ENCODE measurements at regions not wholly inside any gene's neighbourhood (a gene's known extent, or its start where the extent isn't known, plus 50 kb on each side); places are given as distances from the start of the nearest gene placed in this dataset.

DNA sequence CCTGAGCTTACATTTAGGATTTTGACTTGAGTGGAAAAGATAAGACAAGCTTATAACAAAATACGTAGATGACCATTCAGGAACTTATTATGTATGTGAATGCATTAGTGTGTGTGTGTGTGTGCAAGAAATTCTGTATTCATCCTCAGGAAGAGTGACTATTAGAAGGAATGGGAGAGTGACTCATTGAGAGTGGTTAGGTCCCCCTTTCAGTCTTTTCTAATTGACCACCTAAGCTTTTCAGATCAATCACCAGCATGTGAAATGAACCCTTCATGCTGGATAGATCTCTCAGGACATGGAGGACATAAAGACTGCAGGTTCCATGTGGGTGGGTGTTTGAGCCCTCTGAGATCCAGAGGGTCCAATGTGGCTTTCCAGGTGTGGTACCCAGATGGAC is 153.5 kb downstream of the MBL2 start:
- H3K23ac ChIP-seq (ENCODE audit: low read length): no peak overlapping the region
- no CpG with 5 or more reads among the region's 1 CpG for WGBS (ENCODE audit: extremely low coverage, insufficient coverage, low lambda C conversion rate)
- H4K5ac ChIP-seq (ENCODE audit: low read length): no peak overlapping the region

DNA sequence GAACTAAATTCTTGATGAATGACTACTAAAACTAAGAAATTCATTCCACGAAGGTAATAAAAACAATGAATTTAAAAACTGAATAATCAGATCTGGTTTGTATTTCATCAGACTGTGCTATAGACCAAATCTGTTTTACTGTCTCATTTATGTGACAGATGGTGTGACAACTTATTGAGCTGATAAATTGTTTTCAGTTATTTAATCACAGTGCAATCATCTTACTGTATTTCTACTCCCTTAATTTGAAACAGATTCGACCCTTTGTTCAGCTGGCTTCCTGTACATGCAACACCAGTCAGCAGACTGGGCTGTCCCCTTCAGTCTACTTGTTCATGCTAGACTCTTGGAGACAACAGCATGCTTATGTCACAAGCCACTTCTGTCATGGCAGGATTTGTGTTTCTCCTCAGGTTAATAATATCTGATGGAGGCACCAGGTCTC is 150.9 kb downstream of the MBL2 start:
- H3K4ac ChIP-seq (ENCODE audit: low read depth, low read length): no peak overlapping the region
- no peak overlapping the region for H3K56ac ChIP-seq (ENCODE audit: low read length)
- no peak overlapping the region for H3K4me2 ChIP-seq (ENCODE audit: low read length)
- H3K27me3 ChIP-seq (ENCODE audit: insufficient read depth, low read length, poor library complexity): no peaks in the 10 kb centered on the region
- no peaks in the 10 kb centered on the region for H3K36me3 ChIP-seq (ENCODE audit: control insufficient read depth, insufficient read depth, low read length)
- no peak overlapping the region for H3K18ac ChIP-seq (ENCODE audit: low read length)
- no peaks in the 10 kb centered on the region for H3K79me2 ChIP-seq (ENCODE audit: control insufficient read depth, insufficient read depth, low read length)
- H4K5ac ChIP-seq (ENCODE audit: low read length): no peak overlapping the region
- H3K27ac ChIP-seq (ENCODE audit: low read depth, low read length): no peak overlapping the region
- no CpG with 5 or more reads among the region's 2 CpGs for WGBS (ENCODE audit: extremely low coverage, insufficient coverage, low lambda C conversion rate)
- H2AK5ac ChIP-seq (ENCODE audit: low read length): no peak overlapping the region
- no peak overlapping the region for H2BK120ac ChIP-seq (ENCODE audit: low read depth, low read length)
- no peaks in the 10 kb centered on the region for H3K4me1 ChIP-seq (ENCODE audit: control insufficient read depth, low read depth, low read length)
- no peak overlapping the region for H3K4me3 ChIP-seq (ENCODE audit: low read length)
- no peak for DNase-seq
- H3K79me1 ChIP-seq (ENCODE audit: low read length): no peaks in the 10 kb centered on the region
- no peak overlapping the region for H3K9ac ChIP-seq (ENCODE audit: low read length)
- H4K8ac ChIP-seq (ENCODE audit: low read depth, low read length): no peak overlapping the region
- no peak overlapping the region for H2BK15ac ChIP-seq (replicated peaks; ENCODE audit: low read depth)
- H2BK5ac ChIP-seq (ENCODE audit: low read length): no peak overlapping the region
- no peak overlapping the region for H3K23ac ChIP-seq (ENCODE audit: low read length)

More for the DNA sequence above, 153.5 kb downstream of the MBL2 start:
- no peak for DNase-seq
- Histone ChIP-seq H3K4me2 (ENCODE audit: low read length) (no peak overlapping the region), H3K18ac (ENCODE audit: low read length) (no peak overlapping the region), H3K4me3 (ENCODE audit: low read length) (no peak overlapping the region), H4K8ac (ENCODE audit: low read depth, low read length) (no peak overlapping the region), H3K79me2 (ENCODE audit: control insufficient read depth, insufficient read depth, low read length) (no peaks in the 10 kb centered on the region), H3K36me3 (ENCODE audit: control insufficient read depth, insufficient read depth, low read length) (no peaks in the 10 kb centered on the region), H3K27me3 (ENCODE audit: insufficient read depth, low read length, poor library complexity) (no peaks in the 10 kb centered on the region), H3K79me1 (ENCODE audit: low read length) (no peaks in the 10 kb centered on the region), H2BK5ac (ENCODE audit: low read length) (no peak overlapping the region), H3K4ac (ENCODE audit: low read depth, low read length) (no peak overlapping the region), H3K9ac (ENCODE audit: low read length) (no peak overlapping the region), H3K27ac (ENCODE audit: low read depth, low read length) (no peak overlapping the region), H2AK5ac (ENCODE audit: low read length) (no peak overlapping the region), H2BK120ac (ENCODE audit: low read depth, low read length) (no peak overlapping the region), H3K4me1 (ENCODE audit: control insufficient read depth, low read depth, low read length) (no peaks in the 10 kb centered on the region), H2BK15ac (replicated peaks; ENCODE audit: low read depth) (no peak overlapping the region), H3K56ac (ENCODE audit: low read length) (no peak overlapping the region)

DNA sequence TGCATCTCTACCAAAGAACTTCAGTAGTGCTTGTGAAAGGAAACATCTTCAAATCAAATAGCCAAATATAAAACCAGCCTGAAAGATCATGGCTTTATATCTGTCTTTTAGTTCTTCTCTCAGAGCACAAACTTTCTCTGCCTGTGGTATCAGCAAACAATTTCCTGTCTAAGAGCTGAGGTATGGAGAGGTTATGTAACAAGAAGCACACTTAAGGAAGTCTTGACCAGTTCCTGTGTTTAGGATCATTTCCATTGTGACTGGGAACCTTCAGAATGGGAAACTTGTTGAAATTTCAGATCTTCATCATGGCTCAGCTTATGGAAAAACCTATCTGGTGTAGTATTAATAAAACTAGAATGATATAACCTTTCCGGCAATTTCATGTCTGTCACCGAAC is 148.8 kb downstream of the MBL2 start:
- H3K36me3 ChIP-seq (ENCODE audit: control insufficient read depth, insufficient read depth, low read length): no peaks in the 10 kb centered on the region

DNA sequence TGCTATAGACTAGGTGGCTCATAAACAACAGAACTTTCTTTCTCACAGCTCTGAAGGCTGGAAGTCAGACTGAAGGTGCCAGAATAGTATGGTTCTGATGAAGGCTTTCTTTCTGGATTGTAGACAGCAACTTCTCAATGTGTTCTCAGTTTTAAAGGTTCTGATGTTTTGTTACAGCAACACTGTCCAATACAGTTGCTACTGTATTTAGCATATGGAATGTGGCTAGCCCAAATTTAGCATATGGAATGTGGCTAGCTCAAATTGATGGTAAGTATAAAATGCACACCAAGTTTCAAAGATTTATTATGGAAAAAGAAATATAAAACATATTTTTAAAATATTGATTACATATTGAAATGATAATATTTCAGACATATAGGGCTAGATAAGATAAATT is 145.3 kb downstream of the MBL2 start:
- Histone ChIP-seq H2BK15ac (replicated peaks; ENCODE audit: low read depth) (no peak overlapping the region), H3K4ac (ENCODE audit: low read depth, low read length) (no peak overlapping the region), H3K4me2 (ENCODE audit: low read length) (no peak overlapping the region), H3K23ac (ENCODE audit: low read length) (no peak overlapping the region), H3K56ac (ENCODE audit: low read length) (no peak overlapping the region), H3K36me3 (ENCODE audit: control insufficient read depth, insufficient read depth, low read length) (no peaks in the 10 kb centered on the region), H4K8ac (ENCODE audit: low read depth, low read length) (no peak overlapping the region), H3K9ac (ENCODE audit: low read length) (no peak overlapping the region), H3K79me2 (ENCODE audit: control insufficient read depth, insufficient read depth, low read length) (no peaks in the 10 kb centered on the region), H3K79me1 (ENCODE audit: low read length) (no peaks in the 10 kb centered on the region), H4K5ac (ENCODE audit: low read length) (no peak overlapping the region), H3K27ac (ENCODE audit: low read depth, low read length) (no peak overlapping the region), H2BK5ac (ENCODE audit: low read length) (no peak overlapping the region), H2AK5ac (ENCODE audit: low read length) (no peak overlapping the region), H3K27me3 (ENCODE audit: insufficient read depth, low read length, poor library complexity) (no peaks in the 10 kb centered on the region), H3K4me1 (ENCODE audit: control insufficient read depth, low read depth, low read length) (no peaks in the 10 kb centered on the region), H3K4me3 (ENCODE audit: low read length) (no peak overlapping the region), H3K18ac (ENCODE audit: low read length) (no peak overlapping the region), H2BK120ac (ENCODE audit: low read depth, low read length) (no peak overlapping the region)
- no peak for DNase-seq

More for the DNA sequence above, 148.8 kb downstream of the MBL2 start:
- no peak for DNase-seq
- Histone ChIP-seq H3K27ac (ENCODE audit: low read depth, low read length) (no peak overlapping the region), H3K23ac (ENCODE audit: low read length) (no peak overlapping the region), H3K79me2 (ENCODE audit: control insufficient read depth, insufficient read depth, low read length) (no peaks in the 10 kb centered on the region), H4K5ac (ENCODE audit: low read length) (no peak overlapping the region), H4K8ac (ENCODE audit: low read depth, low read length) (no peak overlapping the region), H3K9ac (ENCODE audit: low read length) (no peak overlapping the region), H2AK5ac (ENCODE audit: low read length) (no peak overlapping the region), H3K4me3 (ENCODE audit: low read length) (no peak overlapping the region), H3K79me1 (ENCODE audit: low read length) (no peaks in the 10 kb centered on the region), H3K4me2 (ENCODE audit: low read length) (no peak overlapping the region), H3K4ac (ENCODE audit: low read depth, low read length) (no peak overlapping the region), H2BK15ac (replicated peaks; ENCODE audit: low read depth) (no peak overlapping the region), H3K18ac (ENCODE audit: low read length) (no peak overlapping the region), H3K56ac (ENCODE audit: low read length) (no peak overlapping the region), H3K27me3 (ENCODE audit: insufficient read depth, low read length, poor library complexity) (no peaks in the 10 kb centered on the region), H2BK5ac (ENCODE audit: low read length) (no peak overlapping the region), H2BK120ac (ENCODE audit: low read depth, low read length) (no peak overlapping the region), H3K4me1 (ENCODE audit: control insufficient read depth, low read depth, low read length) (no peaks in the 10 kb centered on the region)
- no CpG with 5 or more reads among the region's 2 CpGs for WGBS (ENCODE audit: extremely low coverage, insufficient coverage, low lambda C conversion rate)

DNA sequence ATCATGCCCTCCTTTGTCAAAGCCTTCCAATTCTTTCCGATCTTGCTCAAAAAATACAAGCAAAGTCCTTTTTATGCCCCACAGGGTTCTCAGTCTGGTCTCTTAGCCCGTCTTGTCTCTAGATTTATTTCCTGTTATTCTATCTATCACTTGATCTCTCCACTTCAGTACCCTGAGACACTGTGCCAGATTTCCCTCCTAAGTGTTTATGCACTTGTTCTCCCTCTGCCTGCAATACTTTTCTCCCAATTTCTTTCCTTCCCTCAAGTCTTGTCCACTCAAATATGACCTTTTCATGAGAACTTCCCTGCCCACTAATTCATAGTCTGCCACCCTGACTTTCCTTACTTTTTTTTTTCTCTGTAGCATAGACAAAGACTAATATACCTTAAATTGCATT is 141.4 kb downstream of the MBL2 start:
- Histone ChIP-seq H2BK120ac (ENCODE audit: low read depth, low read length) (no peak overlapping the region), H4K8ac (ENCODE audit: low read depth, low read length) (no peak overlapping the region), H3K4me3 (ENCODE audit: low read length) (no peak overlapping the region), H2BK15ac (replicated peaks; ENCODE audit: low read depth) (no peak overlapping the region), H3K27me3 (ENCODE audit: insufficient read depth, low read length, poor library complexity) (no peaks in the 10 kb centered on the region), H4K5ac (ENCODE audit: low read length) (no peak overlapping the region), H3K56ac (ENCODE audit: low read length) (no peak overlapping the region), H2BK5ac (ENCODE audit: low read length) (no peak overlapping the region), H3K27ac (ENCODE audit: low read depth, low read length) (no peak overlapping the region), H3K4ac (ENCODE audit: low read depth, low read length) (no peak overlapping the region), H3K4me1 (ENCODE audit: control insufficient read depth, low read depth, low read length) (peaks cover 1% of the 10 kb centered on the region), H3K79me2 (ENCODE audit: control insufficient read depth, insufficient read depth, low read length) (no peaks in the 10 kb centered on the region), H3K9ac (ENCODE audit: low read length) (no peak overlapping the region), H3K18ac (ENCODE audit: low read length) (no peak overlapping the region), H3K36me3 (ENCODE audit: control insufficient read depth, insufficient read depth, low read length) (no peaks in the 10 kb centered on the region), H2AK5ac (ENCODE audit: low read length) (no peak overlapping the region), H3K23ac (ENCODE audit: low read length) (no peak overlapping the region), H3K79me1 (ENCODE audit: low read length) (no peaks in the 10 kb centered on the region), H3K4me2 (ENCODE audit: low read length) (no peak overlapping the region)
- no peak for DNase-seq
- WGBS (ENCODE audit: extremely low coverage, insufficient coverage, low lambda C conversion rate): no CpG with 5 or more reads among the region's 2 CpGs

DNA sequence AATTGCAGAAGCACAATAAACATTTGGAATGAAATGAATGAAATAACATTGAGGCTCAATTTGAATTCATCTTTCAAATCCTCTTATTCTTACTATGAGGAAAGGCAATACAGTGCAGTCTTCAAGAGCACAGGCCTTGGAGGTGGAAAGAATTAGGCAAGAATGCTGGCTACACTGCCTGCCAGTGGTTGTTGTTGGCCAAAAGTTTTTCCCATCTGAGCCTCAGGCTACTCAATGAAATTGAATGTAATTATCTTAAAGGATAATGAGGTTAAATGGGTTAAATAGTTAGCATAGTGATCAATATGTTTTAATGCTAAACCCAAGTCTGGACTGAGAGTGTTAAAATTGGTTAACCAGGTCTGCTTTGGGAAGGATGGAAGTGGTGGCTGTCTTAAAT is 140.9 kb downstream of the MBL2 start:
- Histone ChIP-seq H3K56ac (ENCODE audit: low read length) (no peak overlapping the region), H3K18ac (ENCODE audit: low read length) (no peak overlapping the region), H3K36me3 (ENCODE audit: control insufficient read depth, insufficient read depth, low read length) (no peaks in the 10 kb centered on the region), H3K23ac (ENCODE audit: low read length) (no peak overlapping the region), H3K4me3 (ENCODE audit: low read length) (no peak overlapping the region), H3K27ac (ENCODE audit: low read depth, low read length) (no peak overlapping the region), H2BK5ac (ENCODE audit: low read length) (no peak overlapping the region), H3K79me1 (ENCODE audit: low read length) (no peaks in the 10 kb centered on the region), H3K79me2 (ENCODE audit: control insufficient read depth, insufficient read depth, low read length) (no peaks in the 10 kb centered on the region), H3K9ac (ENCODE audit: low read length) (no peak overlapping the region), H2AK5ac (ENCODE audit: low read length) (no peak overlapping the region), H3K27me3 (ENCODE audit: insufficient read depth, low read length, poor library complexity) (no peaks in the 10 kb centered on the region), H2BK15ac (replicated peaks; ENCODE audit: low read depth) (no peak overlapping the region), H3K4ac (ENCODE audit: low read depth, low read length) (no peak overlapping the region), H2BK120ac (ENCODE audit: low read depth, low read length) (no peak overlapping the region), H3K4me1 (ENCODE audit: control insufficient read depth, low read depth, low read length) (peaks cover 1% of the 10 kb centered on the region), H3K4me2 (ENCODE audit: low read length) (no peak overlapping the region), H4K5ac (ENCODE audit: low read length) (no peak overlapping the region), H4K8ac (ENCODE audit: low read depth, low read length) (no peak overlapping the region)
- DNase-seq: no peak
